ENCODE measurements at regions not wholly inside any gene's neighbourhood (a gene's known extent, or its start where the extent isn't known, plus 50 kb on each side); places are given as distances from the start of the nearest gene placed in this dataset.

GRCh38 chr2:88252111-88252510 is 82.0 kb downstream of the THNSL2 start:
- TF ChIP-seq NFIC (IDR thresholded peaks at IDR 0.05) (no peak), TAF1 (IDR thresholded peaks at IDR 0.05; ENCODE audit: low read depth) (no peak), MAX (IDR thresholded peaks at IDR 0.05) (no peak), EP300 (IDR thresholded peaks at IDR 0.05; ENCODE audit: borderline replicate concordance) (no peak), CREB1 (IDR thresholded peaks at IDR 0.05; ENCODE audit: low read depth) (no peak), REST (IDR thresholded peaks at IDR 0.05; ENCODE audit: low read depth) (no peak)
